GM23338 (cell line): ENCODE measurements at regions not wholly inside any gene's neighbourhood (a gene's known extent, or its start where the extent isn't known, plus 50 kb on each side); places are given as distances from the start of the nearest gene placed in this dataset.

Experiments
- CREB1 ChIP-seq: fragments of 250-450 bp; sonication (Bioruptor Pico); IDR thresholded peaks from 2 replicates; pipeline ENCODE4 v1.5.0; 2020; ENCODE audit warnings: low read depth, mild to moderate bottlenecking, moderate library complexity
- ETS1 ChIP-seq: IDR thresholded peaks from 2 replicates; pipeline ENCODE4 v1.6.1; 2016; ENCODE audit warnings: antibody characterized with exemption
- EZH2 ChIP-seq: fragments of 200-600 bp; sonication (generic); IDR thresholded peaks from one replicate; pipeline ENCODE4 v1.8.0; 2017; ENCODE audit warnings: antibody characterized with exemption, mild to moderate bottlenecking, low read depth; ENCODE audit not compliant: unreplicated experiment
- EZH2phosphoT487 ChIP-seq: fragments of 200-600 bp; sonication (generic); IDR thresholded peaks from one replicate; pipeline ENCODE4 v1.8.1; 2018; ENCODE audit warnings: antibody characterized with exemption; ENCODE audit not compliant: unreplicated experiment
- JUNB ChIP-seq: IDR thresholded peaks from one replicate; pipeline ENCODE4 v1.6.1; 2016; ENCODE audit warnings: antibody characterized with exemption; ENCODE audit not compliant: unreplicated experiment
- NANOG ChIP-seq: IDR thresholded peaks from 2 replicates; pipeline ENCODE4 v1.6.1; 2016; ENCODE audit warnings: antibody characterized with exemption, borderline replicate concordance
- POLR2AphosphoS5 ChIP-seq: IDR thresholded peaks from 2 replicates; pipeline ENCODE4 v1.6.1; 2016; ENCODE audit warnings: antibody characterized with exemption, low read depth
- REST ChIP-seq: IDR thresholded peaks from one replicate; pipeline ENCODE4 v1.6.1; 2018; ENCODE audit warnings: antibody characterized with exemption; ENCODE audit not compliant: unreplicated experiment
- STAT1 ChIP-seq: IDR thresholded peaks from one replicate; pipeline ENCODE4 v1.6.1; 2016; ENCODE audit warnings: antibody characterized with exemption; ENCODE audit not compliant: unreplicated experiment
- ZNF114 ChIP-seq: fragments of 250-450 bp; sonication (Bioruptor Pico); IDR thresholded peaks from 2 replicates; pipeline ENCODE4 v1.5.0; 2020; ENCODE audit warnings: mild to moderate bottlenecking, moderate library complexity
- ZNF462 ChIP-seq: fragments of 250-450 bp; sonication (Bioruptor Pico); IDR thresholded peaks from 2 replicates; pipeline ENCODE4 v1.5.0; 2020; ENCODE audit warnings: mild to moderate bottlenecking, moderate library complexity

- TF ChIP-seq ZNF462 (CRISPR knock-in tag), result no peak
- TF ChIP-seq ZNF114 (CRISPR knock-in tag), result no peak
- no peak for TF ChIP-seq NANOG
- TF ChIP-seq EZH2, result no peak
- TF ChIP-seq REST, result no peak
- TF ChIP-seq JUNB, result no peak
- no peak for TF ChIP-seq POLR2AphosphoS5
- TF ChIP-seq EZH2phosphoT487, result no peak
- no peak for TF ChIP-seq STAT1
- no peak for TF ChIP-seq ETS1
- TF ChIP-seq CREB1 (CRISPR knock-in tag), result no peak
Measured at GRCh38 chr2:174667250-174667860, 69.8 kb upstream of the WIPF1 start (continued).
